ENCODE measurements at regions not wholly inside any gene's neighbourhood (a gene's known extent, or its start where the extent isn't known, plus 50 kb on each side); places are given as distances from the start of the nearest gene placed in this dataset.
"Not testable (repeated sequence)": the region's sequence is repeated elsewhere in the genome, so short reads cannot be mapped to it uniquely, and the experiment has no call there.

DNA sequence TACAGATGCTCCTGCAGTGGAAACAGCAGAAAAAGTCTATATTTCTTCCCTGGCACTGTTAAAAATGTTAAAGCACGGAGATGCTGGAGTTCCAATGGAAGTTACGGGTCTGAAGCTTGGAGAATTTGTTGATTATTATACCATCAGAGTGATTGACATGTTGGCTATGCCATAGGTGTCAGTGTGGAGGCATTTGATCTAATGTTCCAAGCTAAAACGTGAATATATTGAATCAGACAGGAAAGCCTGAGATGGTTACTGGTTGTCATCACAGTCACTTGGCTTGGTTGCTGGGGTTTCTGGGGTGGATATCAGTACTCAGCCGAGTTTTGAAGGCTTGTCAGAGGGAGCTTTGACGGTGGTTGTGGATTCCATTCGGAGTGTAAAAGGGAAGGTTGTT, 262.9 kb upstream of the CNTNAP5 start:
- in situ Hi-C loops (cut with HindIII; ENCODE audit: low pct_unique_long_range_greater_than_20kb, low sequenced_read_pairs) = no loop called here
- DNase-seq (ENCODE audit: low read depth) = no peak

DNA sequence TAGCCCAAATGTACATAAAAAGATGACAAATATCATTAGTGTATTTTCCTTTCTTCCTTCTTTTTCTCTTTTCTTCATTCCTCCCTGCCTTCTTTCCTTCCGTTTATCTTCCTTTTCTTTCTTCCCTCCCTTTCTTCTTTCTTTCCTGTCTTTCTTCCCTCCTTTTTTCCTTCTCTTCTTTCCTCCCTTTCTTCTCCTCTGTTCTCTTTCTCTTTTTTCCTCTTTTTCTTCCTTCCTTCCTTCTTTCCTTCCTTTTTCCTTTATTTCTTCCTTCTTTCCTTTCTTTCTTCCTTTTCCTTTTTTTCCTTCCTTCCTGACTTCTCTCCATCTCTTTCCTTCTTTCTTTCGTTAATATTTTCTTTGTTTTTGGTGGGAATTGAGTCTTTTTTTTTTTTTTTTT, 256.9 kb upstream of the CNTNAP5 start:
- in situ Hi-C loops (cut with HindIII; ENCODE audit: low pct_unique_long_range_greater_than_20kb, low sequenced_read_pairs) = no loop called here
- no peak for DNase-seq (ENCODE audit: low read depth)

DNA sequence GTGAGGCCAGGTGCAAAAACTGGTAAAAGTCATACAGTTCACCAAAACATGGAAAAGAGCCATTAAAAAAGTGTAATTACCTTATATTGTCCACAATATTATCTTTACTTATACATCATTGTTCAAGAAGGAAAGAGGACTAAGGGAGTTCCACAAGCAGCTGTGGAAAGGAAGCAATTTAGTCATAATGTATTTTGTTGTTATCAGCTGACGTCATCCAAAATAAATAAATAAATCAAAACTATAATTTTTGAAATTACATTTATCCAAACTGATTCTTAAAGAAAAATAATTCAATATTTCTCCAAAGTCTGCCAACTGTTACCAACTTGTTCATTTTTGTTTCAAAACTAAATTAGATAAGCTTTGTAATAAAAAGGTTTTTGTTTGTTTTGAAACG, 256.1 kb upstream of the CNTNAP5 start:
- DNase-seq (ENCODE audit: low read depth) = no peak
- in situ Hi-C loops (cut with HindIII; ENCODE audit: low pct_unique_long_range_greater_than_20kb, low sequenced_read_pairs) = no loop called here

DNA sequence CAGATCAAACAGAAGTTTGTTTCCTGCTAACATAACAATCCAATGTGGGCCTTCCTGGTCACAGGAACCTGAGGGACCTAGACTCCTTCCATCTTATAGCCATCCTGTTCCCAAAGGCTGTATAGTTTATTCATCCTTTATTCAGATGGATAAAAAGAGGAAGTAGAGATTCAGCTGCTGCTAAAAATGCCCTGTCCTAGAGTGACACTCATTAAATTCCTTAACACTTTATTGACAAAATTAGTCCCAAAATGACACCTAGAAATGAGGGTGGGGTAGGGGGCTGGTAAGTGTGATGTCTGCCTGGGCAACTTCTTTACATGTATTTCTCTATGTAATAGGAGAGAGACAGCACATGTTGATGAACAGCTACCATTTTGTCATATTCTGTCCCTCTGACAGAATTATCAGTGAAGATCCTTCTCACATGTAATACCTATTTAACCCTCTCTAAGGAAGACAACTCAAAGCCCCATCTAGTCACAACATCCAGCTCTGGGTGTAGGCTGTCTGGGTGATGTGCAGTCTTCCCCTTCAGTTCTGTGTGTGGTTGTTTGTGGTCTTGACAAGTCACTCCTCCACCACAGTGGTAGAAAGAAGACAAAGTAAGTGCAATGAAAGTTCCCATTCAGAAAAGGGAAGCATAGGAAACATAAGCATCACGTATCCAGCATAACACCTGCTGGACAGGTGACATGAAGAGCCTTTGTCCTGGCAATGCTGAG, 253.9 kb upstream of the CNTNAP5 start:
- no peak for DNase-seq (ENCODE audit: low read depth)
- in situ Hi-C loops (cut with HindIII; ENCODE audit: low pct_unique_long_range_greater_than_20kb, low sequenced_read_pairs) = no loop called here

DNA sequence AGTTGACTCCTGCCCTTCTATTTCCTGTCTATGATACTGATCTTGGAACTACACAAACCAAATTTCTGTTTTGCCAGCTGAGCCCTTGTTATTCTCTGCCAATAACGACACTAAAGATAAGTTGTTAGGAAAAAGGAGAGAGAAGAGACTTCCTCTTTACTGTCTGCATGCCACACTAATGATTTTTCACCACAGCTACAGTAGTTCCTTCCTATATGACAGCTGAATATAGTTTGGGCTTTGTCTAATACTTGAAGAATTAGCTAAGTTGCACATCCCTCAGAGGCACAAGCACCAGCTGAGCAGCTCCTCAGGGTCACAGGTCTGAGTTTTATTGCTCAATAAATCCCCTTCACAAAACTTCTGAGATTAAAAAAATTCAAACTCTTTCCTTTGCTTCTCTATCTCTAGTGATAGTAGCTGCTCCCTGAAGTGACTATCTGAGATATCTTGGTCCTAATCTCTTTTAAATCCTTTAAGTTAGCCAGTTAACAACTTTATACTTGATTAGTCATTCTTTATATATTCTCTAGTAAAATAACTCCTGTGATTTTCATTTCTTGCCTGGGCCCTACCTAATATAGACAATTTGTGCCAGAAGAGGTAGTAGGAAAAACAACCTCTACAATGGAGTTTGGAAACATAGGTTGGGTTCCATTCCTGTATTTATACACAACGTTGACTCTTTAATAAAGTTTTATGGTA, 253.0 kb upstream of the CNTNAP5 start:
- no peak for DNase-seq (ENCODE audit: low read depth)
- in situ Hi-C loops (cut with HindIII; ENCODE audit: low pct_unique_long_range_greater_than_20kb, low sequenced_read_pairs) = no loop called here

DNA sequence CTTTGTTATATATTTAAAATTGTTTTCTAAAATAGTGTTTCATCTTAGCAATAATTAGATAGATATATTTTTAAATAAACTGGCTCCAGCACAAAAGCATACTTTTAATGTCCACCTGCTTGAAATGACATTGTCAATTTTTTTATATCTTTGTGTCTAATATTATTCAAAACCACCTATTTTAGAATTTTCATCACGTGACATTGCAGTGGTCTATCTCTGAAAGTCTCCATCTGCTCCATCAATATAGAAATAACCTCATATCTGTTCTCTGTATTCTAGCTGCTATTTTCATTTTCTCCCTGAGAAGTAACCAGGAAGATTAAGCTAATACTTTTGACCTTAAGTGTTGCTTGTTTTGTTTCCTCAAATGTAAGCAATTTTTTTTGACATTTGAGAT, 248.0 kb upstream of the CNTNAP5 start:
- in situ Hi-C loops (cut with HindIII; ENCODE audit: low pct_unique_long_range_greater_than_20kb, low sequenced_read_pairs) = no loop called here
- no peak for DNase-seq (ENCODE audit: low read depth)

DNA sequence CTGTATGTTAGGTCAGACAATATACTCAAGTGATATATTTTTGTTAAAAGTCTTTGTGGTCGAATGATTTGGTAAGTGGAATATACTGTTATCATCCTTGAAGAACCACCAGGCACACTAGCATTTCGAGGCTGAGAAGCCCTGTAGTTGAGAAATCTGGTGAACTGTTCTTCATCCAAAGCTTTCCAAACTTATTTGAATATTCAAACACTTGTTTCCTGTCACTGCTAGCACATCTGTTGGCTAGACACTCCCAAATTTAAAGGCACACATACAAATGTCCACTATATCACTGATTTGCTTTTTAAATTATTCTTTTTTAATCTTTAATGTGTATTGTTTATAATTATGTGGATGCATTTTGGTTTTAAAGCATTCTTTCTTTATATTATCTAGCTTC, 241.9 kb upstream of the CNTNAP5 start:
- in situ Hi-C loops (cut with HindIII; ENCODE audit: low pct_unique_long_range_greater_than_20kb, low sequenced_read_pairs) = no loop called here
- DNase-seq (ENCODE audit: low read depth) = no peak

DNA sequence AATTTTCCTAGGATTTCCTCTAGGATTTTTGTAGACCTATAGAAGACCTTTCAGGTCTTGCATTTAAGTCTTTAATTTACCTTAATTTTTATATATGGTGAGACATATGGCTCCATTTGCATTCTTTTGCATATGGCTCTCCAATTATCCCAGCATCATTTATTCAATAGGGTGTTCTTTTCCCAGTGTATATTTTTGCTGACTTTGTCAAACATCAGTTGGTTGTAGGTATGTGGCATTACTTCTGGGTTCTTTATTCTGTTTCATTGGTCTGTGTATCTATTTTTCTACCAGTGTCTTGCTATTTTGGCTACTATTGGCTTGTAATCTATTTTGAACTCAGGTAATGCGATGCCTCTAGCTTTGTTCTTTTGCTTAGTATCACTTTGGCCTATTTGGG, 239.8 kb upstream of the CNTNAP5 start:
- no peak for DNase-seq (ENCODE audit: low read depth)
- in situ Hi-C loops (cut with HindIII; ENCODE audit: low pct_unique_long_range_greater_than_20kb, low sequenced_read_pairs) = no loop called here

DNA sequence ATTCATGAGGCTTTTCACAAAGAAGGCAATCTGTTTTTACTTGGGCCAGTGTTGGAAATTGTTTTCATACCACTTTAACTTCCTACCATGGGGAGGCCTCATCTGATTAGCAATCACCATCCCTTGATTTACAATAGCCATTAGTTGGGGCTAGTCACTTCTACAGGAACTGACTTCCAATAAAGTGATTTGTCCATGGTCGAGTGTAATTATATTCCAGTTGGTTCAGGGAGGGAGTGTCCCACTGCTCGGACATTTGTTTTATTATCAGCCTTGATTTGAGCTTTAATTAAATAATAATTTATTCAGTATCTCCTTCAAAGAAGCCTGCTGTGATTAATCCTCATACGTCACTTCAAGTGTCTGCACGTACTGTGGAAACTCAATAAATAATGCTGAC, 233.9 kb upstream of the CNTNAP5 start:
- DNase-seq (ENCODE audit: low read depth) = no peak
- in situ Hi-C loops (cut with HindIII; ENCODE audit: low pct_unique_long_range_greater_than_20kb, low sequenced_read_pairs) = no loop called here

DNA sequence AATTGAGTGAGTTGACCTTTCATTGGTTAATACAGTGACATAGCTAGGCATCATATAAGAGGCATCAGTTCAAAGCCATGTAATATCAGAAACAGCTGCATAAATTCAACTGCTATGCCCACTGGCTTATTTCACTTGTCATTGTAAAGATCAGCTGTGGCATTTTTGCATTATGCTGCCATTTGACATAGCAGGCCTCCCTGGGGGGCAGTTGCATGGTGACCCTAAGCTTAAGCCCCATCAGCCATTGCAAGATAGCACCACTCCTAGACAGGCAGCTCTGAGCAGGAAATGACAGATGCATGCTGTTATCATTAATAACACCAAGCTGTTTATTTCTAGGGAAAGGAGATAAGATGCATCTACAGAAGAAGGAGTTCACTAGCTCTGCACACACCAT, 233.4 kb upstream of the CNTNAP5 start:
- DNase-seq (ENCODE audit: low read depth) = no peak
- in situ Hi-C loops (cut with HindIII; ENCODE audit: low pct_unique_long_range_greater_than_20kb, low sequenced_read_pairs) = no loop called here

DNA sequence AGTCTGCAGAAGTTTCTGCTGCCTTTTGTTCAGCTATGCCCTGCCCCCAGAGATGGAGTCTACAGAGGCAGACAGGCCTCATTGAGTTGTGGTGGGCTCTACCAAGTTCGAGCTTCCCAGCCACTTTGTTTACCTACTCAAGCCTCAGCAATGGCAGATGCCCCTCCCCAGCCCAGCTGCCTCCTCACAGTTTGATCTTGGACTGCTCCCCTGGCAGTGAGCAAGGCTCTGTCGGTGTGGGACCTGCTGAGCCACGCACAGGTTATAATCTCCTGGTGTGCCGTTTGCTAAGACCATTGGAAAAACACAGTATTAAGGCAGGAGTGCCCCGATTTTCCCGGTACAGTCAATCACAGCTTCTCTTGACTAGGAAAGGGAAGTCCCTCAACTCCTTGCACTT, 221.0 kb upstream of the CNTNAP5 start:
- DNase-seq (ENCODE audit: low read depth); in situ Hi-C loops (cut with HindIII; ENCODE audit: low pct_unique_long_range_greater_than_20kb, low sequenced_read_pairs): not testable (repeated sequence)

DNA sequence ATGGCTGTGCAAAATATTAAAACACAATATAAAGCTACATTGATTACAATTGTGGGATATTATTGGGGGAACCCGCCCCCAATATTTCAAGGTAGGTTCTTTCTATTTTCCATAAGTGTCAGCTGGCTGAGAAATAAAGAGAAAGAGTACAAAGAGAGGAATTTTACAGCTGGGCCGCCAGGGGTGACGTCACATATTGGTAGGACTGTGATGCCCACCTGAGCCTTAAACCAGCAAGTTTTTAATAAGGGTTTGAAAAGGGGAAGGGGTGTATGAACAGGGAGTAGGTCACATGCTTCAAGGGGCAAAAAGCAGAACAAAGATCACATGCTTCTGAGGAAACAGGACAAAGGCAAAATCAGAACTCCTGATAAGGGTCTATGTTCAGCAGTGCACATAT, 219.3 kb upstream of the CNTNAP5 start:
- in situ Hi-C loops (cut with HindIII; ENCODE audit: low pct_unique_long_range_greater_than_20kb, low sequenced_read_pairs); DNase-seq (ENCODE audit: low read depth): not testable (repeated sequence)

DNA sequence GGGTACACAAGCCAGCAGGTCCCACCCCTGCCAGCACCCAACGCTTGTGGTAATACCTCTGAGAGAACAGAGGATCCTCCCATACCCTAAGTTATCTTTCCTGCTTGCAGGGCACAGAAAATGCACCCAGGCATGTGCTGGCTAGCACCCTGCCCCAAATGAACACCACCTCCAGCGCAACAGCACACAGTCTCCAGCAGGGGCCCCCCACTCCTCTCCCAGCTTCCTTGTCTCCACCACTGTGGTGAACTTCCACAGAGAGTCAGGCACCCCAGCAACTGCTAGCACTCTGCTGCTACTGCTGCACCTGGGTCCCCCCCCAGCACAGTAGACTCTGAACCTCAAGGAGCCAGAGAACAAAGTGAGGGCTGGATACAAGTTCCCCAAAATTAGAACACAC, 216.8 kb upstream of the CNTNAP5 start:
- DNase-seq (ENCODE audit: low read depth) = no peak
- in situ Hi-C loops (cut with HindIII; ENCODE audit: low pct_unique_long_range_greater_than_20kb, low sequenced_read_pairs) = no loop called here

DNA sequence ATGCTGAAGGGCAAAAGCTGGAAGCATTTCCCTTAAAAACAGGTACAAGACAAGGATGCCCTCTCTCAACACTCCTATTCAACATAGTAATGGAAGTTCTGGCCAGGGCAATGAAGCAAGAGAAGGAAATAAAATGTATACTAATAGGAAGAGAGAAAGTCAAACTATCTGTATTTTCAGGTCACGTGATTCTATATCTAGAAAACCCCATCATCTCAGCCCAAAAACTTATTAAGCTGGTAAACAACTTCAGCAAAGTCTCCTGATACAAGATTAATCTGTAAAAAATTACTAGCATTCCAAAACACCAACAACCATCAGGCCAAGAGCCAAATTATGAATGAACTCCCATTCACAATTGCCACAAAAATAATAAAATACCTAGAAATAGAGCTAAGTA, 213.2 kb upstream of the CNTNAP5 start:
- in situ Hi-C loops (cut with HindIII; ENCODE audit: low pct_unique_long_range_greater_than_20kb, low sequenced_read_pairs) = no loop called here
- no peak for DNase-seq (ENCODE audit: low read depth)

DNA sequence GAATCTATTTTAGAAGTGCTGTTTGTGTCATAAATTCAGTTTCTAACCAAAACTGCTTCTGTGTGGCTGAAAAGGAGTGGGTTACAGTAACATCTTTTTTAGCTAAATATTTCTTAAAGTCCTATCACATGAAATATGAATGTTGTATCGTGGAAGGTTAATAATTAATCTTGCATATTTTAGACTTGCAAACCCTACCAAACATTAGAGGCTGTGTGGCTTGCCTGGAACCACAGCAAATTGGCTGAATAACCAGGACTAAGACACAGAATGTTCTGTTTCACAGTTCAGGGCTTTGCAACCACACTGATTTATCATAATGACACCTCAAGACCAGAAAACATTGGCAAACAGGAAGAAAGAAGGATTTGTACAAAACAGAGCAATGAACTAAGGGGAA, 208.9 kb upstream of the CNTNAP5 start:
- no peak for DNase-seq (ENCODE audit: low read depth)
- in situ Hi-C loops (cut with HindIII; ENCODE audit: low pct_unique_long_range_greater_than_20kb, low sequenced_read_pairs) = no loop called here

DNA sequence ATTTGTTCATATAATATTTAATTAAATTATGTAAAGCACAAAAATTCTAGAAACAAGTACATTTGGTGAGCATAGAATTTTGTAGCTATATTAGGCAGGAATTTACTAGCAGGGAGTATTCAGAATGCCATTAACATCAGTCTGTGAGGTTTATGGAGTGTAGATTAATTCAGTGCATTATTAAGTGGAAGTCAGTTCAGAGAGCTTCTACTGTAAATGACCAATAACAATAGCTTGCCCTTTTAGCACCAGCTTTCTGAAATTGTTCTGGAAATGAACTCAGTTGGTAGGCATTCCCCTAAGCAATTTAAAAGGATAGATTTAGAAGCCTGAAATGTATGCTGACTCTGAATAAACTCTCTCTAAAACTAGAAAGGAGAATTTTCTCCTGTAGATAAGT, 208.2 kb upstream of the CNTNAP5 start:
- DNase-seq (ENCODE audit: low read depth) = no peak
- in situ Hi-C loops (cut with HindIII; ENCODE audit: low pct_unique_long_range_greater_than_20kb, low sequenced_read_pairs) = no loop called here

DNA sequence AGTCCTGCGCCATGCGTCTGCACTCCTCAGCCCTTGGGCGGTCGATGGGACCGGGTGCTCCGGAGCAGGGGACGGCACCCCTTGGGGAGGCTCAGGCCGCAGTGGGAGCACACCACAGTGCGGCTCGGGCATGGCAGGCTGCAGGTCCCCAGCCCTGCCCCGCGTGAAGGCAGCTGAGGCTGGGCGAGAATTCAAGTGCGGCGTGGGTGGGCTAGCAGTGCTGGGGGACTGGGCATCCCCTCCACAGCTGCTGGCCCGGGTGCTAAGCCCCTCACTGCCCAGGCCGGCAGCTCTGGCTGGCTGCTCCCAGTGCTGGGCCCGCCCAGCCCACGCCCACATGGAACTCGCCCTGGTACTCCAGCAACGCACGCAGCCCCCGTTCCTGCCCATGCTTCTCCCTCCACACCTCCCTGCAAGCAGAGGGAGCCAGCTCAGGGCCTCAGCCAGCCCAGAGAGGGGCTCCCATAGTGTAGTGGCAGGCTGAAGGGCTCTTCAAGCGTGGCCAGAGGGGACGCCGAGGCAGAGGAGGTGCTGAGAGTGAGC, 198.3 kb upstream of the CNTNAP5 start:
- in situ Hi-C loops (cut with HindIII; ENCODE audit: low pct_unique_long_range_greater_than_20kb, low sequenced_read_pairs) = no loop called here

DNA sequence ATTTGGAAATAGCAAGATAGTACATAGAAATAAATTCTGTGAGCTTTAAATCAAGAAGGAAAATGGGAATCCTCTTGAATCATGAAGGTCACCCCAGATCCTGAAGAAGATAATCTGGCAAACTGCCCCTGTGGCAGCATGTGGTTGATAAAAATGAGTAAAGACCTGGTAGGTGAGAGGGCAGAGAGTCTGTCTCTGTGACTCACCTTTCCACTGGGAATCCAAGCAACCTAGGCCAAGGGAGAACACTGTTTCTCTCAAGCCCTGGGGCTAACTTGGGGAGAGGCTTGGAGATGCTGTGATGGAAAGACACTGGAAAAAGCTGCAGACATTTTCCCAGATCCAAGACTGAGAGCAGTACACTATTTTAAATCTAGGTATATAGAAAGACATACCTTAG, 185.8 kb upstream of the CNTNAP5 start:
- DNase-seq (ENCODE audit: low read depth) = no peak
- in situ Hi-C loops (cut with HindIII; ENCODE audit: low pct_unique_long_range_greater_than_20kb, low sequenced_read_pairs) = no loop called here

More for the DNA sequence above, 198.3 kb upstream of the CNTNAP5 start:
- DNase-seq (ENCODE audit: low read depth) = no peak

DNA sequence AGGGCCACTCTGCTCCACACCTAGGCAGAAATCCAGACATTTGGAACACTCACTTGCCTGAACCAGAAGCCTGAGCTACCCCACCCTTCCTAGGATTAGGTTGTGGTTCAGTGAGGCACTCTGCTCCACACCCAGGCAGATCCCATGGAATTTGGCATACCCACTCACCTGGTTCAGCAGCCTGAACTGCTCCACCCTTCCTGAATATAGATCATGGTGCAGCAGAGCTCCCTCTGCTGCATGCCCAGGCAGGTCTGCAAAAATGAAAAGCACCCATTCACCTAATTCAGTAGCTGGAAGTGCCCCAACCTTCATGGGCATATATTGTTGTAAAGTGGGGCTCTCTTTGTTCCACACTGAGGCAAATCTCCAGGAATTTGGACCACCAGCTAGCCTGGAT, 185.1 kb upstream of the CNTNAP5 start:
- DNase-seq (ENCODE audit: low read depth) = no peak
- in situ Hi-C loops (cut with HindIII; ENCODE audit: low pct_unique_long_range_greater_than_20kb, low sequenced_read_pairs) = no loop called here

DNA sequence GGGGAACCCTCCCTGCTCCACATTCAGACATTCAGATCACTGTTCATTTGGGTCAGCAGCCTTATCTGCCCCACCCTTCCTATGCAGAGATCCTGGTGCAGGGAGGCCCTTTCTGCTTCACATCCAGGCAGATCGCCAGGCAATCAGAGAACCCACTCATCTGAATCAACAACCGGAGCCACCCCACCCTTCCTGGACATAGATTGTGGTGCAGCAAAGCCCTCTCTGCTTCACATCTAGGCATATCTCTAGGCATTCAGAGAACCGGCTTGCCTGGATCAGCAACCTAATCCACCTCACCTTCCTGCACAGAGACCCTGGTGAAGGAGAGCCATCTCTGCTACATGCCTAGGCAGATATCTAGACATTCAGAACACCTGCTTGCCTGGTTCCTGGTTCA, 184.5 kb upstream of the CNTNAP5 start:
- DNase-seq (ENCODE audit: low read depth) = no peak
- in situ Hi-C loops (cut with HindIII; ENCODE audit: low pct_unique_long_range_greater_than_20kb, low sequenced_read_pairs) = no loop called here

Data from Caki2 (cell line).